CD8-positive, alpha-beta memory T cell (primary cell): ENCODE measurements at regions not wholly inside any gene's neighbourhood (a gene's known extent, or its start where the extent isn't known, plus 50 kb on each side); places are given as distances from the start of the nearest gene placed in this dataset.

Source experiments
- CTCF ChIA-PET: fragments of 350-600 bp; sonication (Branson Sonifier 250); formaldehyde crosslinking; loops from one replicate; lab custom pipeline; 2021; ENCODE audit warnings: antibody characterized with exemption; lab: Charles Lee
- POLR2A ChIA-PET: fragments of 350-600 bp; sonication (Branson Sonifier 250); formaldehyde crosslinking; loops from one replicate; lab custom pipeline; 2021; ENCODE audit warnings: antibody characterized with exemption; lab: Charles Lee
- DNase-seq, 5 donors: peaks; one replicate each; pipeline versions ENCODE4 v3.0.0 to v3.0.0-alpha.2; 2020 to 2022; ENCODE audit warnings: mixed read lengths in 1 of 5
- H3K27ac ChIP-seq: one replicate; pipeline ENCODE4 v1.7.0; 2013; ENCODE audit warnings: low read depth, mild to moderate bottlenecking, low read length, moderate library complexity
- H3K27me3 ChIP-seq: 2 replicates; pipeline ENCODE4 v1.7.0; 2013; ENCODE audit warnings: low read length, mild to moderate bottlenecking; ENCODE audit not compliant: insufficient read depth, poor library complexity, severe bottlenecking
- H3K36me3 ChIP-seq: 2 replicates; pipeline ENCODE4 v1.7.0; 2013; ENCODE audit warnings: mild to moderate bottlenecking, low read length, moderate library complexity; ENCODE audit not compliant: insufficient read depth
- H3K4me1 ChIP-seq: 2 replicates; pipeline ENCODE4 v1.7.0; 2013; ENCODE audit warnings: mild to moderate bottlenecking, low read length, moderate library complexity; ENCODE audit not compliant: insufficient read depth
- H3K4me3 ChIP-seq: 2 replicates; pipeline ENCODE4 v1.7.0; 2013; ENCODE audit warnings: mild to moderate bottlenecking, low read length
- H3K9me3 ChIP-seq: 2 replicates; pipeline ENCODE4 v1.7.0; 2013; ENCODE audit warnings: mild to moderate bottlenecking, low read length
- H3K27ac Mint-ChIP-seq, 8 donors: one replicate each; pipeline ENCODE4 v1.8.0; 2020 to 2021; ENCODE audit warnings: mixed read lengths in 8 of 8, mild to moderate bottlenecking in 6 of 8, inconsistent platforms in 3 of 8, moderate library complexity in 3 of 8
- H3K27me3 Mint-ChIP-seq, 2 donors: one replicate each; pipeline ENCODE4 v1.8.0; 2020 to 2021; ENCODE audit warnings: mixed read lengths in 2 of 2, mild to moderate bottlenecking in 1 of 2, moderate library complexity in 1 of 2
- H3K36me3 Mint-ChIP-seq, 3 donors: one replicate each; pipeline ENCODE4 v1.8.0; 2020 to 2021; ENCODE audit warnings: mixed read lengths in 3 of 3, inconsistent platforms in 1 of 3, mild to moderate bottlenecking in 1 of 3
- H3K4me1 Mint-ChIP-seq, 3 donors: one replicate each; pipeline ENCODE4 v1.8.0; 2020 to 2021; ENCODE audit warnings: mixed read lengths in 3 of 3, inconsistent platforms in 1 of 3, mild to moderate bottlenecking in 1 of 3
- H3K4me3 Mint-ChIP-seq, 7 donors: one replicate each; pipeline ENCODE4 v1.8.0; 2020 to 2021; ENCODE audit warnings: mixed read lengths in 7 of 7, mild to moderate bottlenecking in 6 of 7, moderate library complexity in 4 of 7, inconsistent platforms in 2 of 7
- H3K9me3 Mint-ChIP-seq, 5 donors: one replicate each; pipeline ENCODE4 v1.8.0; 2020 to 2022; ENCODE audit warnings: mixed read lengths in 5 of 5, mild to moderate bottlenecking in 3 of 5, moderate library complexity in 2 of 5, inconsistent platforms in 1 of 5

- Histone ChIP-seq H3K27me3 (no peaks in the 10 kb centered on the region), H3K27ac (no peak overlapping the region), H3K36me3 (no peaks in the 10 kb centered on the region), H3K9me3 (no peaks in the 10 kb centered on the region), H3K4me3 (no peak overlapping the region), H3K4me1 (no peaks in the 10 kb centered on the region)
- CTCF ChIA-PET: no interaction called here
- POLR2A ChIA-PET: no interaction called here
- DNase-seq: no peak
- Mint-ChIP-seq H3K36me3 (no peaks in the 10 kb centered on the region), H3K27me3 (no peaks in the 10 kb centered on the region), H3K9me3 (peaks cover 0 to 2% (median 0%) of the 10 kb centered on the region in 5 donors), H3K4me3 (no peak overlapping the region), H3K4me1 (no peaks in the 10 kb centered on the region), H3K27ac (no peak overlapping the region)
Measured at GRCh38 chr2:153557211-153557610, 78.6 kb upstream of the RPRM start.

DNA sequence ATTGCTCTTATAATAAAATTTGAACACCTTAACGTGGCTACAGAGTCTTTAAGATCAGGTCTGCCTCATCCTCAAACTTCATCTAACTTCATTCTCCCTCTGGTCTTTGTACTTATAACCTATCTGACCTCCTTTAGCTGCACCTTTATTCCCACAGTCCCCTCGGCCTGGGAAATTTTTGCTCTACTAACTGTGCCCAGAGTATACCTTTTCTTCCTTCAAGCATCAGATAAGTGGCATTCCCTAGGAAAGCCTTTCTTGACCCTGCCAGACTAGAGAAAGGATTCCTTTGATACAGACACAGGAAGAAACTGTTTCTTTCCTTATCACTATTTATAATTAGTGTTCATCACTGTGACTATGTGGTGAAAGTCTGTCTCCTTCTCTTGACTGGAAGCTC, 79.2 kb upstream of the RPRM start:
- Mint-ChIP-seq H3K4me1 (no peaks in the 10 kb centered on the region), H3K9me3 (peaks cover 0 to 2% (median 0%) of the 10 kb centered on the region in 5 donors), H3K27ac (no peak overlapping the region), H3K27me3 (no peaks in the 10 kb centered on the region), H3K4me3 (no peak overlapping the region), H3K36me3 (no peaks in the 10 kb centered on the region)
- Histone ChIP-seq H3K4me3 (no peak overlapping the region), H3K36me3 (no peaks in the 10 kb centered on the region), H3K27me3 (no peaks in the 10 kb centered on the region), H3K9me3 (no peaks in the 10 kb centered on the region), H3K4me1 (no peaks in the 10 kb centered on the region), H3K27ac (no peak overlapping the region)
- ChIA-PET POLR2A (no interaction called here), CTCF (no interaction called here)
- DNase-seq: no peak

DNA sequence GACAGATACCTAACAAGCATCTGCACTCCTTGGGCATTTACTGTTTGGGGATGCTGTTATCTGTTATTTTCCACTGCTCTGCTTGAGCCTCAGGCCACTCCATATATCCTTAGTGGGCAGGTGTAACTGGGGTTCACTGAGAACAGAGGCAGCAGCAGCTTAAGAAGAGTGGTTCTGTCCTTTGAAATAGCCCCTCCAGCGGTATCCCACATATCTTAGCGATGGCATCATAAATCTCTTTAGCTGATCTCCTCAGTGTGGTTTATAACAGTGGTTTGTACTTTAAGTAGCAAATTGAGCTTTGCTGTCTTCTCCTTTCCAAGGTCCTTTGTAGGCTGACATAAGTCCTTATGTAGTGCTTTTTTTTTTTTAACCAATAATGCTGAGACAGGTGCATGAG, 79.7 kb upstream of the RPRM start:
- Histone ChIP-seq H3K27me3 (no peaks in the 10 kb centered on the region), H3K36me3 (no peaks in the 10 kb centered on the region), H3K9me3 (no peaks in the 10 kb centered on the region), H3K4me1 (no peaks in the 10 kb centered on the region), H3K27ac (no peak overlapping the region), H3K4me3 (no peak overlapping the region)
- H3K4me3 Mint-ChIP-seq: no peak overlapping the region
- H3K27me3 Mint-ChIP-seq: no peaks in the 10 kb centered on the region
- peaks cover 0 to 2% (median 0%) of the 10 kb centered on the region in 5 donors for H3K9me3 Mint-ChIP-seq
- no peaks in the 10 kb centered on the region for H3K36me3 Mint-ChIP-seq
- H3K27ac Mint-ChIP-seq: no peak overlapping the region
- CTCF ChIA-PET: no interaction called here
- H3K4me1 Mint-ChIP-seq: no peaks in the 10 kb centered on the region
- DNase-seq: no peak
- POLR2A ChIA-PET: no interaction called here

DNA sequence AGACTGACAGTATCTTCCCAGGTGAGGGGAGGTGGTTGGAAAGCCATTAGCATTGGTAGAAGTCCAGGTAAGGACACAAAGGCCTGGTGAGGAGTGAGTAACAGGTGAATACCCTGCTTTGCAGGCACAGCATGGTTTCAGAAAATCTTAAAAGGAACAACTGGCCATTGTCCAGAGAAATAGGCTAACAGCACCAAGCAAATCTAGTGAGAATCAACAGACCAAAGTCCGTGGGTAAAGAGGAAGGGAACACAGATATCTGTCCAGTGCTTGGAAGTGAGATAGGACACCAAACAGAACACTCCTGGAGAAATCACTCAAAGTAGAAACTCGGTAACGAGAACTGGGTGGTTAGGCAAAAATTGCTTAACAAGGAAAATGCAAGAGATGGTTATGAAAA, 88.8 kb upstream of the RPRM start:
- POLR2A ChIA-PET: no interaction called here
- Histone ChIP-seq H3K4me1 (no peaks in the 10 kb centered on the region), H3K4me3 (no peak overlapping the region), H3K27me3 (no peaks in the 10 kb centered on the region), H3K9me3 (no peaks in the 10 kb centered on the region), H3K36me3 (no peaks in the 10 kb centered on the region), H3K27ac (no peak overlapping the region)
- Mint-ChIP-seq H3K9me3 (peaks cover 0 to 11% (median 2%) of the 10 kb centered on the region in 5 donors), H3K36me3 (no peaks in the 10 kb centered on the region), H3K4me1 (no peaks in the 10 kb centered on the region), H3K27ac (no peak overlapping the region), H3K4me3 (no peak overlapping the region), H3K27me3 (peaks cover 0 to 3% of the 10 kb centered on the region in 2 donors)
- DNase-seq: no peak
- CTCF ChIA-PET: no interaction called here

- CTCF ChIA-PET: no interaction called here
Measured at GRCh38 chr2:153568105-153568504, 89.5 kb upstream of the RPRM start.

GRCh38 chr2:153575171-153575853, 96.8 kb upstream of the RPRM start:
- Mint-ChIP-seq H3K9me3 (peaks cover 0 to 21% (median 2%) of the 10 kb centered on the region in 5 donors), H3K36me3 (no peaks in the 10 kb centered on the region), H3K4me3 (no peak overlapping the region), H3K27me3 (no peaks in the 10 kb centered on the region), H3K4me1 (no peaks in the 10 kb centered on the region), H3K27ac (no peak overlapping the region)
- no peak overlapping the region for H3K4me3 ChIP-seq
- no peaks in the 10 kb centered on the region for H3K9me3 ChIP-seq
- no peaks in the 10 kb centered on the region for H3K36me3 ChIP-seq
- DNase-seq: no peak
- ChIA-PET CTCF (no interaction called here), POLR2A (no interaction called here)
- H3K4me1 ChIP-seq: no peaks in the 10 kb centered on the region
- H3K27me3 ChIP-seq: no peaks in the 10 kb centered on the region
- H3K27ac ChIP-seq: no peak overlapping the region

More at GRCh38 chr2:153568105-153568504, 89.5 kb upstream of the RPRM start:
- DNase-seq: no peak
- no peaks in the 10 kb centered on the region for H3K27me3 ChIP-seq
- Mint-ChIP-seq H3K4me3 (no peak overlapping the region), H3K4me1 (no peaks in the 10 kb centered on the region), H3K27ac (no peak overlapping the region), H3K36me3 (no peaks in the 10 kb centered on the region), H3K9me3 (peaks cover 0 to 11% (median 6%) of the 10 kb centered on the region in 5 donors), H3K27me3 (peaks cover 0 to 3% of the 10 kb centered on the region in 2 donors)
- H3K4me1 ChIP-seq: no peaks in the 10 kb centered on the region
- no peaks in the 10 kb centered on the region for H3K9me3 ChIP-seq
- POLR2A ChIA-PET: no interaction called here
- H3K36me3 ChIP-seq: no peaks in the 10 kb centered on the region
- H3K27ac ChIP-seq: no peak overlapping the region
- H3K4me3 ChIP-seq: no peak overlapping the region

DNA sequence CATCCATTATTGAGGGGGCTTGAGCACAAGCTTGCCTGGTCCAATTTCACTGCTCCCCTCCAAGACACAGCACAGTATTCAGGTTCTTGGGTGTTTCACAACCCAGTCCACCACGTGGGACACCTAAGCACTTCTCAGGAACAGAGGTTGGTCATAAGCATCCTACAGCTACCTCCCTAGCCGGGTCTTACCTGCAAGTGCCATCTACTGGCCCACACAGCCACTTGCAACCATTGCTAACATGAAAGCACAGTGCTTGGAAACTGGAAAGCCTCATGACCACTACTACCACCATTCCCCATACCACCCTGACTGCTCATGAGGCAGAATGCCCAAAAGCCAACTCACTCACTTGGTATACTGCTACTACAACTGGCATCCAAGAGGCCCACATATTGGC, 105.7 kb upstream of the RPRM start:
- DNase-seq: no peak
- H3K4me3 Mint-ChIP-seq: no peak overlapping the region
- CTCF ChIA-PET: no interaction called here
- H3K9me3 Mint-ChIP-seq: peaks cover 5 to 12% (median 6%) of the 10 kb centered on the region in 5 donors
- H3K4me1 Mint-ChIP-seq: no peaks in the 10 kb centered on the region
- H3K36me3 Mint-ChIP-seq: no peaks in the 10 kb centered on the region
- H3K36me3 ChIP-seq: no peaks in the 10 kb centered on the region
- H3K27me3 Mint-ChIP-seq: no peaks in the 10 kb centered on the region
- no peak overlapping the region for H3K4me3 ChIP-seq
- no peaks in the 10 kb centered on the region for H3K4me1 ChIP-seq
- no peaks in the 10 kb centered on the region for H3K27me3 ChIP-seq
- H3K9me3 ChIP-seq: no peaks in the 10 kb centered on the region
- no peak overlapping the region for H3K27ac Mint-ChIP-seq
- no peak overlapping the region for H3K27ac ChIP-seq
- POLR2A ChIA-PET: no interaction called here

DNA sequence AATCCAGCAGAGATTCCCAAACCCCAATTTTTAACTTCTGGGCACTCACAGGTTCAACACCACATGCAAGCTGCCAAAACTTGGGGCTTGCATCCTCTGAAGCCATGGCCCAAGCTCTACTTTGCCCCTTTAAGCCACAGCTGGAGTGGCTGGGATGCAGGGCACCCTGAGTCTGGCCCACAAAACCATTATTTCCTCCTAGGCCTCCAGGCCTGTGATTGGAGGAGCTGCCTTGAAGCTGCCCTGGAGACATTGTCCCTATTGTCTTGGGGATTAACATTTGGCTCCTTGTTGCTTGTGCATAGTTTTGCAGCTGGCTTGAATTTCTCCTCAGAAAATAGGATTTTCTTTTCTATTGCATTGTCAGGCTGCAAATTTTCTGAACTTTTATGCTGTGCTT, 109.8 kb upstream of the RPRM start:
- Histone ChIP-seq H3K4me3 (no peak overlapping the region), H3K4me1 (no peaks in the 10 kb centered on the region), H3K36me3 (no peaks in the 10 kb centered on the region), H3K27ac (no peak overlapping the region), H3K9me3 (no peaks in the 10 kb centered on the region), H3K27me3 (no peaks in the 10 kb centered on the region)
- DNase-seq: no peak
- H3K4me1 Mint-ChIP-seq: no peaks in the 10 kb centered on the region
- no peaks in the 10 kb centered on the region for H3K36me3 Mint-ChIP-seq
- CTCF ChIA-PET: no interaction called here
- no peak overlapping the region for H3K27ac Mint-ChIP-seq
- no peaks in the 10 kb centered on the region for H3K27me3 Mint-ChIP-seq
- no peak overlapping the region for H3K4me3 Mint-ChIP-seq
- POLR2A ChIA-PET: no interaction called here
- H3K9me3 Mint-ChIP-seq: peaks cover 10 to 30% (median 14%) of the 10 kb centered on the region in 5 donors
